Activated T-cell treated with anti-CD3 and anti-CD28 coated beads, Interleukin-2, amount 50 U/mL, for 72 hours (primary cell): ENCODE measurements at regions not wholly inside any gene's neighbourhood (a gene's known extent, or its start where the extent isn't known, plus 50 kb on each side); places are given as distances from the start of the nearest gene placed in this dataset.
A peak's percentile ranks its signal among the peaks of the same experiment; 100 is the strongest.
"Not testable (repeated sequence)": the region's sequence is repeated elsewhere in the genome, so short reads cannot be mapped to it uniquely, and the experiment has no call there.

Experiments used
- ATAC-seq, 2 donors: fragments of 150-1000 bp; cut with Tn5 transposase; replicated peaks in 1 of 2; 2 replicates each; pipeline ENCODE4 v1.10.0; 2021; ENCODE audit warnings: moderate library complexity in 2 of 2, mild to moderate bottlenecking in 1 of 2
- DNase-seq, 2 donors: peaks; one replicate each; pipeline ENCODE4 v3.0.0; 2021 to 2022; ENCODE audit warnings: mixed read lengths in 1 of 2
- H3K27ac Mint-ChIP-seq: one replicate; pipeline ENCODE4 v1.8.0; 2022; ENCODE audit warnings: mild to moderate bottlenecking, moderate library complexity, mixed read lengths
- H3K27me3 Mint-ChIP-seq: one replicate; pipeline ENCODE4 v1.8.0; 2022; ENCODE audit warnings: low read depth, mixed read lengths
- H3K36me3 Mint-ChIP-seq, 2 donors: one replicate each; pipeline ENCODE4 v1.8.0; 2022; ENCODE audit warnings: mixed read lengths in 2 of 2, mild to moderate bottlenecking in 1 of 2; ENCODE audit not compliant: insufficient read depth in 2 of 2
- H3K4me1 Mint-ChIP-seq: one replicate; pipeline ENCODE4 v1.8.0; 2022; ENCODE audit warnings: low read depth, mixed read lengths
- H3K4me3 Mint-ChIP-seq, 2 donors: one replicate each; pipeline ENCODE4 v1.8.0; 2022; ENCODE audit warnings: mild to moderate bottlenecking in 2 of 2, mixed read lengths in 2 of 2, moderate library complexity in 2 of 2
- H3K9me3 Mint-ChIP-seq, 2 donors: one replicate each; pipeline ENCODE4 v1.8.0; 2022; ENCODE audit warnings: mixed read lengths in 2 of 2

DNA sequence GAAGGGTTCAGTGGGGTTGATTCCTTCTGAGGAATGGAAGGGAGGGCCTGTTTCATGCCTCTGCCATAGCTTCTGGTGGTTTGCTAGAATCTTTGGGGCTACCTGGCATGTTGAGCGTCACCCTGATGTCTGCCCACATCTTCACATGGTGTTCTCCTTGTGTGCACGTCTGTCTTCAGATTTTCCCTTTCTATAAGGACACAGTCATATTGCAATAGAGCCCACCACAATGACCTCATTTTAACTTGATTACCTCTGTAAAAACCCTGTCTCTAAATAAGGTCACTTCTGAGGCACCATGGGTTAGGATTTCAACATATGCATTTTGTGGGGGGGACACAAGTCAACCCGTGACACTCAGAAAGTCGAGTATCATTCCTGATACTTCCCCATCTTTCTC is 257.9 kb downstream of the COG6 start:
- Mint-ChIP-seq H3K27me3 (peaks cover 25% of the 10 kb centered on the region), H3K4me3 (no peak overlapping the region), H3K9me3 (no peaks in the 10 kb centered on the region), H3K27ac (no peak overlapping the region), H3K36me3 (peaks cover 0 to 2% of the 10 kb centered on the region in 2 donors), H3K4me1 (peaks cover 25% of the 10 kb centered on the region)
- ATAC-seq (peak; percentile 75 to 81), DNase-seq (peak in 1 of 2 donors; percentile 2)

GRCh38 chr13:39913928-39914327 is 258.5 kb downstream of the COG6 start:
- ATAC-seq (no peak), DNase-seq (no peak)
- no peak overlapping the region for H3K4me3 Mint-ChIP-seq
- H3K27ac Mint-ChIP-seq, result no peak overlapping the region
- no peaks in the 10 kb centered on the region for H3K9me3 Mint-ChIP-seq
- peaks cover 0 to 2% of the 10 kb centered on the region in 2 donors for H3K36me3 Mint-ChIP-seq
- H3K27me3 Mint-ChIP-seq, result peaks cover 21% of the 10 kb centered on the region
- H3K4me1 Mint-ChIP-seq, result peaks cover 29% of the 10 kb centered on the region

DNA sequence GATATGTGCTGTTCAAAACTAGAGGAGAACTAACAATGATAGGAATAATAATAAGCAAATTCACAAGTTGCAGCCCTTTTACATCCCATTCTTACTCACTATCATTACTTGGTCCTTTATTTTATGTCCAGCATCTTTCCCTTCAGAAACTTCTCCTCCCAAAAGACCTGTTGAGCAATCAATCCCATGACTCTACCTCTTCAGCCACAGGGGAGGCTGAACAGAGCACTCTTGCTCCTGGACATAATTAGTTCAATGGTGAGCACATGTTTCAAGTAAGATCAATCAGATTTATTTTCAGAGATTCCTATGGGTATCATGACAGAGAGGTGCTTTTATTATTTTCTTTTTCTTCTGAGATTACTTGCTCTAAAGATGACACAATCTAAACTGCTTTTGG is 260.0 kb downstream of the COG6 start:
- H3K9me3 Mint-ChIP-seq, result no peaks in the 10 kb centered on the region
- peaks cover 18% of the 10 kb centered on the region for H3K27me3 Mint-ChIP-seq
- DNase-seq (no peak), ATAC-seq (no peak)
- H3K27ac Mint-ChIP-seq, result no peak overlapping the region
- H3K4me1 Mint-ChIP-seq, result peaks cover 26% of the 10 kb centered on the region
- no peak overlapping the region for H3K4me3 Mint-ChIP-seq
- peaks cover 0 to 2% of the 10 kb centered on the region in 2 donors for H3K36me3 Mint-ChIP-seq

GRCh38 chr13:39916330-39916729 is 260.9 kb downstream of the COG6 start:
- H3K4me3 Mint-ChIP-seq, result no peak overlapping the region
- peaks cover 0 to 1% of the 10 kb centered on the region in 2 donors for H3K9me3 Mint-ChIP-seq
- H3K36me3 Mint-ChIP-seq, result peaks cover 1 to 2% of the 10 kb centered on the region in 2 donors
- H3K4me1 Mint-ChIP-seq, result peaks cover 19% of the 10 kb centered on the region
- H3K27me3 Mint-ChIP-seq, result peaks cover 18% of the 10 kb centered on the region
- DNase-seq, result no peak
- ATAC-seq, result peak; percentile 43 to 62
- no peak overlapping the region for H3K27ac Mint-ChIP-seq

DNA sequence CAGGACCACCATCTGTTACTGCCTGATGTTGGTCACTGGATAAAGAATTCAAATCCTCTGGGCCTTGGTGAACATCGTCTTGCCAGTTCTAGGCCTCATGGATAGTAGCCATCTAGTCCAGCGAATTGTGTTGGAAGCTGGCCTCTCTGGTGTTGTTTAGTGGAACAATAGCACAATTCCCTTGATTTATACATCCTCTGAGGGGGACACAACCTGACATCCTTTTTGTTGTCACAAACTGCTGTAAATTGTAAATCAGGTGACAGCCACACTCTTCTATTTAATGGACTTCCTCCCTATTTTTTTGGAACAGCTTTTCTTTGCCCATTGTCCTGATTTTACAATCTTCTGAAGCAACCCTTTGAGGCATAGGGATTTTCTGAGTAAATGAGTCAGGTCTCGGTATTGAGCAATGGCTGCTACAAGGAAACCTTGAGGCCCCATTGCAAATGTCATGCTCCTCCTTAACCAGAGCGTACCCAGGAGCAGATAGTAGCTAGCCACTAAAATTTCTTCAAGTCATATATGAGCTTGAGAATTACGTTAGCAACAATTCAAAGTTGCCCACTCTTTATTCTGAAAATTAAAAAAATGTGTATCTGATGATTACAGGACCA is 263.3 kb downstream of the COG6 start:
- DNase-seq (peak in 1 of 2 donors; percentile 5), ATAC-seq (peak; percentile 57 to 62)
- Mint-ChIP-seq H3K27me3 (peaks cover 19% of the 10 kb centered on the region), H3K27ac (no peak overlapping the region), H3K4me1 (peaks cover 16% of the 10 kb centered on the region), H3K9me3 (peaks cover 3 to 11% of the 10 kb centered on the region in 2 donors), H3K36me3 (peaks cover 3 to 11% of the 10 kb centered on the region in 2 donors), H3K4me3 (no peak overlapping the region)

- peaks cover 8% of the 10 kb centered on the region for H3K27me3 Mint-ChIP-seq
- peaks cover 8 to 20% of the 10 kb centered on the region in 2 donors for H3K36me3 Mint-ChIP-seq
- no peak for ATAC-seq
- H3K4me3 Mint-ChIP-seq, result no peak overlapping the region
- H3K27ac Mint-ChIP-seq, result no peak overlapping the region
- no peak for DNase-seq
- peaks cover 10 to 16% of the 10 kb centered on the region in 2 donors for H3K9me3 Mint-ChIP-seq
- peaks cover 11% of the 10 kb centered on the region for H3K4me1 Mint-ChIP-seq
Measured at GRCh38 chr13:39920613-39921012, 265.2 kb downstream of the COG6 start.

GRCh38 chr13:39926345-39926744 is 270.9 kb downstream of the COG6 start:
- DNase-seq (no peak), ATAC-seq (no peak)
- H3K27ac Mint-ChIP-seq, result no peak overlapping the region
- H3K27me3 Mint-ChIP-seq, result peaks cover 6% of the 10 kb centered on the region
- H3K9me3 Mint-ChIP-seq, result peaks cover 12 to 14% of the 10 kb centered on the region in 2 donors
- H3K4me3 Mint-ChIP-seq, result no peak overlapping the region
- H3K4me1 Mint-ChIP-seq, result peaks cover 16% of the 10 kb centered on the region
- H3K36me3 Mint-ChIP-seq, result peaks cover 9 to 21% of the 10 kb centered on the region in 2 donors

DNA sequence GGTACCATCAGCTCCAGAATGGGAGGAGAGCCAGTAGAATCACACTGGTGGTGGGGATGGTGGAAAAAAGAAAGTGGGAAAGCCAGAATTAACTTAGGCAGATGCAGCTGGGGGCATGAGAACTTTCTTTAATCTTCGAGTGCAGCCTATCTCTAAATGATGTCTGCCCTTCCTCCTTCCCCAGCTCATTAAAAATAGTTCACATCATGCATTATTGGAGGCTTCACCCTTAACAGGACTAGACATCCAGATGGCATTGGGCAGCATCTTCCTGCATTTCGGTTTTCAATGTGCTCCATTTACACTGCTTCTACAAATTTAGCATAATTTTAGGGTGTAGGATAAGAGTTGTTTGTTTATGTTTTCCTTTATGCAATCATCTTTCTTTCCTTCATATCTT is 272.8 kb downstream of the COG6 start:
- Mint-ChIP-seq H3K9me3 (peaks cover 5 to 11% of the 10 kb centered on the region in 2 donors), H3K4me3 (no peak overlapping the region), H3K27me3 (no peaks in the 10 kb centered on the region), H3K27ac (no peak overlapping the region), H3K36me3 (peaks cover 7 to 13% of the 10 kb centered on the region in 2 donors), H3K4me1 (peaks cover 17% of the 10 kb centered on the region)
- ATAC-seq (no peak), DNase-seq (no peak)

GRCh38 chr13:39929583-39929982 is 274.1 kb downstream of the COG6 start:
- Mint-ChIP-seq H3K4me3 (no peak overlapping the region), H3K9me3 (peaks cover 5 to 11% of the 10 kb centered on the region in 2 donors), H3K27me3 (no peaks in the 10 kb centered on the region), H3K4me1 (peaks cover 17% of the 10 kb centered on the region), H3K27ac (no peak overlapping the region), H3K36me3 (peaks cover 7 to 9% of the 10 kb centered on the region in 2 donors)
- no peak for DNase-seq
- ATAC-seq, result no peak

GRCh38 chr13:39930060-39930459 is 274.6 kb downstream of the COG6 start:
- peak in 1 of 2 donors; percentile 21 for ATAC-seq
- peaks cover 4 to 7% of the 10 kb centered on the region in 2 donors for H3K36me3 Mint-ChIP-seq
- no peak for DNase-seq
- peaks cover 19% of the 10 kb centered on the region for H3K4me1 Mint-ChIP-seq
- H3K9me3 Mint-ChIP-seq, result peaks cover 3 to 9% of the 10 kb centered on the region in 2 donors
- peak overlapping the region; percentile 55 for H3K27ac Mint-ChIP-seq
- peak overlapping the region; percentile 42 to 65 for H3K4me3 Mint-ChIP-seq
- no peaks in the 10 kb centered on the region for H3K27me3 Mint-ChIP-seq

DNA sequence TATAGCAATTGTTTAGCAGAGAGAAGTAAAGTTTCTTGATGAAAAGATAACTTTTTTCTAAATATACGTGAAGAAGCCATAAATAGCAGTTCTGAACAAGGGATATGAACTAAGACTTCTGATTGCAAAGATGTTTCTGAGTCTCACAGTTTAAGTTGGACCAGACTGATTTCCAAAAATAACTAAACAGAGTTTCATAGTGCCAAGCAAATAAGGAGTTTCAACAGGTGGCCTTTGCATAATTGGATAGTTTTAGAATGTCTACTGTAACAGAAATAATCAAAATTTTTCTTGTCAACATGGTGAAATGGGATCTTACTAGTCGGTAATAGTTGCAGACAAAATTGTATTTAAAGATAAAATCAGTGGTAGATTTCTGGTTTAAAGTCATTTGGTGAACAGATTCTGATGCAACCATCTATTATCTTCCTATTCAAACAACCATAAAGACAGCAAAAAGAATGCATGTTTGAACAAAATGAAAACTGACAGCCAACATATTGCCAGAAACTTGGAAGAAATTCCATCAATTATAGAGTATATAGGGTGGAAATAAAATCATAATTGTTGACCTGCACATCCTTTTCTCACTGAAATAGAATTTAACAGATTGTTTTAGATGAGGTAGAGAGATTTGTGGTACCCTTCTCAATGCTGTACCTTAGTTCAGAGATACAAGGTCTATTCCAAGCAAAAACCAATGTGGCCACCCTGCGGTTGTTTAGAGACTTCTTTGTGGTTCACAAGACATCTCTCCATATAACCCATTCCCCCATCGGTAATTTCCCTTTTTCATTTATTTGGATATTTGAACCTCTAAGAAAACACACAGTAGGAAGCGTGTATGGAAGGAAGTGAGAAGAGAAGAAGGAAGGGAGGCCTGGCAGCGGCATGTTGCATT is 275.3 kb downstream of the COG6 start:
- H3K4me3 Mint-ChIP-seq, result peak overlapping the region; percentile 42 to 65
- DNase-seq (no peak), ATAC-seq (no peak)
- H3K36me3 Mint-ChIP-seq, result peaks cover 0 to 1% of the 10 kb centered on the region in 2 donors
- H3K27me3 Mint-ChIP-seq, result no peaks in the 10 kb centered on the region
- peak overlapping the region; percentile 55 for H3K27ac Mint-ChIP-seq
- H3K4me1 Mint-ChIP-seq, result peaks cover 26% of the 10 kb centered on the region
- H3K9me3 Mint-ChIP-seq, result peaks cover 0 to 3% of the 10 kb centered on the region in 2 donors

GRCh38 chr13:39931505-39931904 is 276.0 kb downstream of the COG6 start:
- DNase-seq, result no peak
- H3K4me3 Mint-ChIP-seq, result no peak overlapping the region
- peaks cover 0 to 3% of the 10 kb centered on the region in 2 donors for H3K9me3 Mint-ChIP-seq

DNA sequence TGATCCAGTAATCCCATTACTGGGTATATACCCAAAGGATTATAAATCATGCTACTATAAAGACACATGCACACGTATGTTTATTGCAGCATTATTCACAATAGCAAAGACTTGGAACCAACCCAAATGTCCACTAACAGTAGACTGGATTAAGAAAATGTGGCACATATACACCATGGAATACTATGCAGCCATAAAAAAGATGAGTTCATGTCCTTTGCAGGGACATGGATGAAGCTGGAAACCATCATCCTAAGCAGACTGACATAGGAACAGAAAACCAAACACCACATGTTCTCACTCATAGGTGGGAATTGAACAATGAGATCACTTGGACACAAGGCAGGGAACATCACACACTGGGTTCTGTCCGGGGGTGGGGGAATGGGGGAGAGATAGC is 277.1 kb downstream of the COG6 start:
- not testable (repeated sequence) for DNase-seq, H3K27me3 Mint-ChIP-seq, H3K27ac Mint-ChIP-seq, H3K4me3 Mint-ChIP-seq, ATAC-seq, H3K36me3 Mint-ChIP-seq, H3K9me3 Mint-ChIP-seq
- H3K4me1 Mint-ChIP-seq, result peaks cover 40% of the 10 kb centered on the region

More at GRCh38 chr13:39931505-39931904, 276.0 kb downstream of the COG6 start:
- Mint-ChIP-seq H3K27me3 (no peaks in the 10 kb centered on the region), H3K4me1 (peaks cover 30% of the 10 kb centered on the region), H3K27ac (no peak overlapping the region), H3K36me3 (peaks cover 0 to 1% of the 10 kb centered on the region in 2 donors)
- no peak for ATAC-seq
